ENCODE measurements at regions not wholly inside any gene's neighbourhood (a gene's known extent, or its start where the extent isn't known, plus 50 kb on each side); places are given as distances from the start of the nearest gene placed in this dataset.

- no peak for DNase-seq
Observed at GRCh38 chr6:147765541-147765940, 257.1 kb downstream of the SAMD5 start.

GRCh38 chr6:147768969-147769368, 260.5 kb downstream of the SAMD5 start:
- no peak for DNase-seq

- DNase-seq, result no peak
Observed at GRCh38 chr6:147769496-147770087, 261.1 kb downstream of the SAMD5 start.

- no peak for DNase-seq
Observed at GRCh38 chr6:147770221-147770620, 261.7 kb downstream of the SAMD5 start.

- DNase-seq, result no peak
Observed at GRCh38 chr6:147772724-147773123, 264.2 kb downstream of the SAMD5 start.

GRCh38 chr6:147774856-147775255, 266.4 kb downstream of the SAMD5 start:
- peak; percentile 24 for DNase-seq

- DNase-seq, result no peak
Observed at GRCh38 chr6:147776631-147777213, 268.2 kb downstream of the SAMD5 start.

- DNase-seq, result peak; percentile 2
Observed at GRCh38 chr6:147779624-147780023, 271.1 kb downstream of the SAMD5 start.

- peak; percentile 79 for DNase-seq
Observed at GRCh38 chr6:147782302-147782701, 273.8 kb downstream of the SAMD5 start.

GRCh38 chr6:147784371-147784770, 275.9 kb downstream of the SAMD5 start:
- no peak for DNase-seq

GRCh38 chr6:147787417-147787816, 278.9 kb downstream of the SAMD5 start:
- DNase-seq, result peak; percentile 36

GRCh38 chr6:147789430-147789947, 281.0 kb downstream of the SAMD5 start:
- no peak for DNase-seq

- DNase-seq, result no peak
Observed at GRCh38 chr6:147793871-147794643, 285.6 kb downstream of the SAMD5 start.

- DNase-seq, result no peak
Observed at GRCh38 chr6:147802459-147802858, 294.0 kb downstream of the SAMD5 start.

- peak; percentile 72 for DNase-seq
Observed at GRCh38 chr6:147805155-147805554, 296.7 kb downstream of the SAMD5 start.

- peak; percentile 37 for DNase-seq
Observed at GRCh38 chr6:147806697-147807096, 298.2 kb downstream of the SAMD5 start.

- no peak for DNase-seq
Observed at GRCh38 chr6:147808640-147809039, 300.1 kb downstream of the SAMD5 start.

GRCh38 chr6:147811913-147812629, 303.6 kb downstream of the SAMD5 start:
- no peak for DNase-seq

- no peak for DNase-seq
Observed at GRCh38 chr6:147817042-147817689, 308.7 kb downstream of the SAMD5 start.

- DNase-seq, result no peak
Observed at GRCh38 chr6:147820520-147820919, 312.0 kb downstream of the SAMD5 start.

- no peak for DNase-seq
Observed at GRCh38 chr6:147821295-147821897, 312.9 kb downstream of the SAMD5 start.

- DNase-seq, result no peak
Observed at GRCh38 chr6:147823936-147824335, 315.4 kb downstream of the SAMD5 start.

All from DMS53 (cell line).